ENCODE measurements at regions not wholly inside any gene's neighbourhood (a gene's known extent, or its start where the extent isn't known, plus 50 kb on each side); places are given as distances from the start of the nearest gene placed in this dataset.

- H3K9me3 ChIP-seq (ENCODE audit: control insufficient read depth, low read length): no peaks in the 10 kb centered on the region
- H3K4me1 ChIP-seq (ENCODE audit: control insufficient read depth, insufficient read depth, low read length): no peaks in the 10 kb centered on the region
- no peaks in the 10 kb centered on the region for H3K27me3 ChIP-seq (ENCODE audit: control insufficient read depth, insufficient read depth, low read length, poor library complexity, severe bottlenecking)
- no peak overlapping the region for H3K4me3 ChIP-seq (ENCODE audit: insufficient read depth, low read depth, low read length)
- H3K27ac ChIP-seq (ENCODE audit: insufficient read depth, low read depth, low read length, poor library complexity, severe bottlenecking): no peak overlapping the region
- no peaks in the 10 kb centered on the region for H3K36me3 ChIP-seq (ENCODE audit: control insufficient read depth, insufficient read depth, low read length)
Measured at GRCh38 chr9:119559056-119559455, 189.8 kb upstream of the BRINP1 start.

- no peak overlapping the region for H3K27ac ChIP-seq (ENCODE audit: insufficient read depth, low read depth, low read length, poor library complexity, severe bottlenecking)
- no peaks in the 10 kb centered on the region for H3K27me3 ChIP-seq (ENCODE audit: control insufficient read depth, insufficient read depth, low read length, poor library complexity, severe bottlenecking)
- H3K36me3 ChIP-seq (ENCODE audit: control insufficient read depth, insufficient read depth, low read length): no peaks in the 10 kb centered on the region
- no peak overlapping the region for H3K4me3 ChIP-seq (ENCODE audit: insufficient read depth, low read depth, low read length)
- WGBS, 2 experiments: 34 to 38% methylated on average over 31 of the region's 31 CpGs
- H3K4me1 ChIP-seq (ENCODE audit: control insufficient read depth, insufficient read depth, low read length): no peaks in the 10 kb centered on the region
- no peaks in the 10 kb centered on the region for H3K9me3 ChIP-seq (ENCODE audit: control insufficient read depth, low read length)
Measured at GRCh38 chr9:119556129-119556875, 187.1 kb upstream of the BRINP1 start.

GRCh38 chr9:119544492-119544891 lies 175.3 kb upstream of the BRINP1 start:
- H3K27ac ChIP-seq (ENCODE audit: insufficient read depth, low read depth, low read length, poor library complexity, severe bottlenecking): no peak overlapping the region
- H3K4me3 ChIP-seq (ENCODE audit: insufficient read depth, low read depth, low read length): no peak overlapping the region
- H3K27me3 ChIP-seq (ENCODE audit: control insufficient read depth, insufficient read depth, low read length, poor library complexity, severe bottlenecking): no peaks in the 10 kb centered on the region
- H3K9me3 ChIP-seq (ENCODE audit: control insufficient read depth, low read length): no peaks in the 10 kb centered on the region
- WGBS, 2 experiments: 72 to 86% methylated on average over 3 of the region's 3 CpGs
- no peaks in the 10 kb centered on the region for H3K4me1 ChIP-seq (ENCODE audit: control insufficient read depth, insufficient read depth, low read length)
- H3K36me3 ChIP-seq (ENCODE audit: control insufficient read depth, insufficient read depth, low read length): no peaks in the 10 kb centered on the region

- no peak overlapping the region for H3K4me3 ChIP-seq (ENCODE audit: insufficient read depth, low read depth, low read length)
- no peaks in the 10 kb centered on the region for H3K27me3 ChIP-seq (ENCODE audit: control insufficient read depth, insufficient read depth, low read length, poor library complexity, severe bottlenecking)
- no peaks in the 10 kb centered on the region for H3K36me3 ChIP-seq (ENCODE audit: control insufficient read depth, insufficient read depth, low read length)
- peaks cover 17% of the 10 kb centered on the region for H3K4me1 ChIP-seq (ENCODE audit: control insufficient read depth, insufficient read depth, low read length)
- WGBS, 2 experiments: 49 to 75% methylated on average over 2 to 3 of the region's 3 CpGs
- H3K27ac ChIP-seq (ENCODE audit: insufficient read depth, low read depth, low read length, poor library complexity, severe bottlenecking): no peak overlapping the region
- no peaks in the 10 kb centered on the region for H3K9me3 ChIP-seq (ENCODE audit: control insufficient read depth, low read length)
Measured at GRCh38 chr9:119537138-119537537, 167.9 kb upstream of the BRINP1 start.

GRCh38 chr9:119533504-119533903 lies 164.3 kb upstream of the BRINP1 start:
- Histone ChIP-seq H3K4me3 (ENCODE audit: insufficient read depth, low read depth, low read length) (no peak overlapping the region), H3K4me1 (ENCODE audit: control insufficient read depth, insufficient read depth, low read length) (peaks cover 17% of the 10 kb centered on the region), H3K27me3 (ENCODE audit: control insufficient read depth, insufficient read depth, low read length, poor library complexity, severe bottlenecking) (no peaks in the 10 kb centered on the region), H3K27ac (ENCODE audit: insufficient read depth, low read depth, low read length, poor library complexity, severe bottlenecking) (no peak overlapping the region), H3K9me3 (ENCODE audit: control insufficient read depth, low read length) (no peaks in the 10 kb centered on the region), H3K36me3 (ENCODE audit: control insufficient read depth, insufficient read depth, low read length) (no peaks in the 10 kb centered on the region)
- WGBS, 2 experiments: 61% methylated on average over 3 of the region's 3 CpGs

- 95% methylated on average over 8 of the region's 8 CpGs for WGBS, 2 experiments
- Histone ChIP-seq H3K27ac (ENCODE audit: insufficient read depth, low read depth, low read length, poor library complexity, severe bottlenecking) (no peak overlapping the region), H3K9me3 (ENCODE audit: control insufficient read depth, low read length) (no peaks in the 10 kb centered on the region), H3K4me1 (ENCODE audit: control insufficient read depth, insufficient read depth, low read length) (no peaks in the 10 kb centered on the region), H3K27me3 (ENCODE audit: control insufficient read depth, insufficient read depth, low read length, poor library complexity, severe bottlenecking) (no peaks in the 10 kb centered on the region), H3K4me3 (ENCODE audit: insufficient read depth, low read depth, low read length) (no peak overlapping the region), H3K36me3 (ENCODE audit: control insufficient read depth, insufficient read depth, low read length) (no peaks in the 10 kb centered on the region)
Measured at GRCh38 chr9:119526698-119527097, 157.5 kb upstream of the BRINP1 start.

- H3K9me3 ChIP-seq (ENCODE audit: control insufficient read depth, low read length): no peaks in the 10 kb centered on the region
- no peaks in the 10 kb centered on the region for H3K36me3 ChIP-seq (ENCODE audit: control insufficient read depth, insufficient read depth, low read length)
- WGBS, 2 experiments: 94 to 96% methylated on average over 1 of the region's 1 CpG
- H3K4me1 ChIP-seq (ENCODE audit: control insufficient read depth, insufficient read depth, low read length): no peaks in the 10 kb centered on the region
- H3K4me3 ChIP-seq (ENCODE audit: insufficient read depth, low read depth, low read length): no peak overlapping the region
- no peaks in the 10 kb centered on the region for H3K27me3 ChIP-seq (ENCODE audit: control insufficient read depth, insufficient read depth, low read length, poor library complexity, severe bottlenecking)
- no peak overlapping the region for H3K27ac ChIP-seq (ENCODE audit: insufficient read depth, low read depth, low read length, poor library complexity, severe bottlenecking)
Measured at GRCh38 chr9:119523508-119523907, 154.3 kb upstream of the BRINP1 start.

GRCh38 chr9:119522381-119522780 lies 153.1 kb upstream of the BRINP1 start:
- Histone ChIP-seq H3K27me3 (ENCODE audit: control insufficient read depth, insufficient read depth, low read length, poor library complexity, severe bottlenecking) (no peaks in the 10 kb centered on the region), H3K4me1 (ENCODE audit: control insufficient read depth, insufficient read depth, low read length) (no peaks in the 10 kb centered on the region), H3K4me3 (ENCODE audit: insufficient read depth, low read depth, low read length) (no peak overlapping the region), H3K27ac (ENCODE audit: insufficient read depth, low read depth, low read length, poor library complexity, severe bottlenecking) (no peak overlapping the region), H3K36me3 (ENCODE audit: control insufficient read depth, insufficient read depth, low read length) (no peaks in the 10 kb centered on the region), H3K9me3 (ENCODE audit: control insufficient read depth, low read length) (no peaks in the 10 kb centered on the region)
- WGBS, 2 experiments: 87 to 92% methylated on average over 2 of the region's 2 CpGs

GRCh38 chr9:119509291-119509905 lies 140.2 kb upstream of the BRINP1 start:
- Histone ChIP-seq H3K27me3 (ENCODE audit: control insufficient read depth, insufficient read depth, low read length, poor library complexity, severe bottlenecking) (no peaks in the 10 kb centered on the region), H3K36me3 (ENCODE audit: control insufficient read depth, insufficient read depth, low read length) (no peaks in the 10 kb centered on the region), H3K4me3 (ENCODE audit: insufficient read depth, low read depth, low read length) (no peak overlapping the region), H3K27ac (ENCODE audit: insufficient read depth, low read depth, low read length, poor library complexity, severe bottlenecking) (no peak overlapping the region), H3K9me3 (ENCODE audit: control insufficient read depth, low read length) (no peaks in the 10 kb centered on the region), H3K4me1 (ENCODE audit: control insufficient read depth, insufficient read depth, low read length) (no peaks in the 10 kb centered on the region)
- 91 to 96% methylated on average over 2 of the region's 2 CpGs for WGBS, 2 experiments

- Histone ChIP-seq H3K9me3 (ENCODE audit: control insufficient read depth, low read length) (no peaks in the 10 kb centered on the region), H3K27ac (ENCODE audit: insufficient read depth, low read depth, low read length, poor library complexity, severe bottlenecking) (no peak overlapping the region), H3K4me3 (ENCODE audit: insufficient read depth, low read depth, low read length) (no peak overlapping the region), H3K27me3 (ENCODE audit: control insufficient read depth, insufficient read depth, low read length, poor library complexity, severe bottlenecking) (no peaks in the 10 kb centered on the region), H3K4me1 (ENCODE audit: control insufficient read depth, insufficient read depth, low read length) (no peaks in the 10 kb centered on the region), H3K36me3 (ENCODE audit: control insufficient read depth, insufficient read depth, low read length) (no peaks in the 10 kb centered on the region)
- WGBS, 2 experiments: 83 to 97% methylated on average over 1 to 3 of the region's 3 CpGs
Measured at GRCh38 chr9:119501374-119501773, 132.1 kb upstream of the BRINP1 start.

All from ectodermal cell (in vitro differentiated cells).